ENCODE measurements at regions not wholly inside any gene's neighbourhood (a gene's known extent, or its start where the extent isn't known, plus 50 kb on each side); places are given as distances from the start of the nearest gene placed in this dataset.

DNA sequence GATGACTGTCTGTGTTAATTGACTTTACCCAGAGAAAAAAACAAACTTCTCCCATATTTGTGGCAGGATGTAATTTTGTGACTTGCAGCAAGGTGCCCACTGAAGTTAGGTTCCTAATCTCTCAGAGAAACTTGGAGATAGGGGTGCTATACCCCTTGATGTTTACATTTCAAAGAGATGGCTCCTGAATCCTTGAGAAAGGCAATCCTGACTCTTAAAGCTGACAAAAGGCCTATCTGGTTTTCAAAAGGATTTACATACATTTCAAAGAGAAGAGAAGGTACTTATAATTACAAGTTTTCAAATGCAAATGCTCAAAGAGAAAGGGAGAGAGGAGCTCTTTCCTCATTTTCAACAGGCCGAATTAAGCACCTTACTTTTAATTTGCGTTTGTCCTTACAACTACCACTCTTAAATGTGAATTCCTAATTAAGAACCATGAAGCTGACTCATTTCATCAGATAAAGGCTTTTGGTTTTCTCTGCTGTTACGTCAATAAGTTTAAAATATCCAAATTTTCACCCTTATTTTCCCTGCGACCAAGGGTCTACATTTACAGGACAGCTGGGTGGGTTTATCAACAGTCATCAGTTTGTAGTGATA is 711.8 kb upstream of the MAP3K7 start:
- 8% methylated on average over 4 of the region's 4 CpGs; no CpG with 5 or more reads in 1 of the 2 experiments for WGBS, 2 experiments (ENCODE audit: extremely low coverage in 1 of 2, insufficient coverage in 1 of 2, insufficient read length in 1 of 2, insufficient replicate concordance in 2 of 2, low coverage in 1 of 2, low lambda C conversion rate in 2 of 2, missing lambda C conversion rate in 1 of 2)
- Histone ChIP-seq H3K4me2 (ENCODE audit: insufficient read depth in 1 of 2, low read depth in 2 of 2, low read length in 2 of 2) (peak overlapping the region; percentile 20 to 51; a peak in 1 of 4 replicates), H4K20me1 (replicated peaks in 1 of 2; ENCODE audit: control insufficient read depth in 1 of 2, insufficient read depth in 2 of 2, low read length in 2 of 2) (peaks cover 4 to 7% of the 10 kb centered on the region in 2 experiments), H2BK12ac (ENCODE audit: low read depth, low read length) (no peak overlapping the region; the same call in 1 of the 2 replicates), H3K14ac (ENCODE audit: insufficient read length) (no peak overlapping the region), H3K79me1 (ENCODE audit: low read depth, low read length) (no peaks in the 10 kb centered on the region), H3K23me2 (ENCODE audit: low read depth, low read length) (no peaks in the 10 kb centered on the region), H3K18ac (ENCODE audit: extremely low read depth, low read length) (no peak overlapping the region), H3K56ac (replicated peaks; ENCODE audit: insufficient read length, low read depth, low read length) (no peak overlapping the region), H3K4me3 (ENCODE audit: extremely low read depth in 1 of 4, insufficient read depth in 2 of 4, low read depth in 3 of 4, low read length in 4 of 4) (peak overlapping the region in 1 of 4 experiments; percentile 15; a peak in 1 of 8 replicates), H3K9me3 (ENCODE audit: insufficient read depth in 2 of 2, low read depth in 1 of 2, low read length in 1 of 2) (peaks cover 0 to 11% of the 10 kb centered on the region in 2 experiments; a peak in 2 of 4 replicates), H3K36me3 (ENCODE audit: control insufficient read depth in 2 of 4, insufficient read depth in 4 of 4, low read length in 3 of 4) (0 out of 8 replicates have a peak, but pooled peaks cover 0 to 4% (median 0%) of the 10 kb centered on the region in 4 experiments), H2AFZ (ENCODE audit: low read length) (no peak overlapping the region), H2BK5ac (ENCODE audit: low read depth, low read length) (no peak overlapping the region), H2BK120ac (replicated peaks; ENCODE audit: low read depth, low read length) (no peak overlapping the region), H3K79me2 (ENCODE audit: control insufficient read depth in 1 of 2, insufficient read depth in 2 of 2, low read length in 2 of 2) (no peaks in the 10 kb centered on the region), H3K23ac (ENCODE audit: insufficient read length) (no peak overlapping the region), H4K8ac (ENCODE audit: extremely low read depth, insufficient read depth, low read length) (no peak overlapping the region), H2BK20ac (ENCODE audit: low read length) (no peak overlapping the region), H3K4ac (replicated peaks; ENCODE audit: insufficient read length, low read depth, low read length) (no peak overlapping the region), H2AK5ac (ENCODE audit: low read depth, low read length) (no peak overlapping the region), H3K27me3 (replicated peaks in 1 of 4; ENCODE audit: control insufficient read depth in 3 of 4, extremely low read depth in 1 of 4, insufficient read depth in 3 of 4, low read length in 3 of 4) (peaks cover 56 to 91% (median 88%) of the 10 kb centered on the region in 4 experiments), H4K5ac (ENCODE audit: insufficient read length, low read depth, low read length) (no peak overlapping the region), H3K4me1 (replicated peaks in 1 of 4; ENCODE audit: control insufficient read depth in 3 of 4, insufficient read depth in 4 of 4, low read length in 3 of 4) (peaks cover 5 to 11% (median 10%) of the 10 kb centered on the region in 4 experiments; a peak in 5 of 7 replicates), H3K27ac (ENCODE audit: low read depth, low read length) (no peak overlapping the region), H3K9ac (replicated peaks in 1 of 4; ENCODE audit: extremely low read depth in 1 of 4, low read depth in 3 of 4, low read length in 3 of 4) (no peak overlapping the region), H2BK15ac (ENCODE audit: low read length) (no peak overlapping the region), H4K91ac (replicated peaks; ENCODE audit: insufficient read length, low read length) (no peak overlapping the region)
- DNase-seq (ENCODE audit: low read depth in 1 of 2, low spot score in 2 of 2) (peak in 1 of 2 experiments; percentile 58), FAIRE-seq (peak; percentile 95)
- POLR2A ChIA-PET (ENCODE audit: partially characterized antibody), result interaction anchor here (0.6 kb wide), 1 partner anchor 1862 kb away, joined by 3 read pairs; no protein-coding TSS in a partner anchor
- CTCF ChIA-PET (ENCODE audit: partially characterized antibody), result interaction anchor here (0.6 to 2.1 kb wide), 2 partner anchors 13 to 32 kb away, joined by 3 to 7 read pairs; no protein-coding TSS in a partner anchor
- TF ChIP-seq SIX5 (IDR thresholded peaks at IDR 0.05; ENCODE audit: low read depth, low read length), result peak; percentile 14; the same call in 1 of the 2 replicates
- TF ChIP-seq TBP (IDR thresholded peaks at IDR 0.05; ENCODE audit: low read depth, low read length), result no peak
- TF ChIP-seq RFX5 (IDR thresholded peaks at IDR 0.05; ENCODE audit: borderline replicate concordance, low read depth, low read length), result no peak
- TF ChIP-seq HDAC2 (IDR thresholded peaks at IDR 0.05; ENCODE audit: borderline replicate concordance in 1 of 2, low read depth in 2 of 2, low read length in 2 of 2), result peak; percentile 53 to 87; a peak in 2 of 4 replicates
- no peak for TF ChIP-seq CBX8 (IDR thresholded peaks at IDR 0.05; ENCODE audit: borderline replicate concordance, low read depth, low read length)
- TF ChIP-seq, protein P1, sequence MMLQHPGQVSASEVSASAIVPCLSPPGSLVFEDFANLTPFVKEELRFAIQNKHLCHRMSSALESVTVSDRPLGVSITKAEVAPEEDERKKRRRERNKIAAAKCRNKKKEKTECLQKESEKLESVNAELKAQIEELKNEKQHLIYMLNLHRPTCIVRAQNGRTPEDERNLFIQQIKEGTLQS (IDR thresholded peaks at IDR 0.05; ENCODE audit: insufficient read depth, low read depth, low read length), result no peak
- TF ChIP-seq MAFK (IDR thresholded peaks at IDR 0.05; ENCODE audit: low read depth, low read length), result no peak
- no peak for TF ChIP-seq CTBP2 (IDR thresholded peaks at IDR 0.05; ENCODE audit: borderline replicate concordance, insufficient read depth, insufficient read length, low read length)
- peak; percentile 87 for TF ChIP-seq SP1 (IDR thresholded peaks at IDR 0.05; ENCODE audit: low read depth, low read length)
- peak; percentile 75; the same call in 1 of the 2 replicates for TF ChIP-seq CEBPB (IDR thresholded peaks at IDR 0.05; ENCODE audit: low read depth, low read length)
- TF ChIP-seq SP2 (IDR thresholded peaks at IDR 0.05; ENCODE audit: low read length), result no peak
- TF ChIP-seq RXRA (IDR thresholded peaks at IDR 0.05; ENCODE audit: insufficient read depth, low read depth, low read length), result no peak

All from H1 (cell line).